NCI-H82 treated with DMSO at 0.1 percent for 48 hours (cell line): ENCODE measurements at regions not wholly inside any gene's neighbourhood (a gene's known extent, or its start where the extent isn't known, plus 50 kb on each side); places are given as distances from the start of the nearest gene placed in this dataset.
"Not testable (repeated sequence)": the region's sequence is repeated elsewhere in the genome, so short reads cannot be mapped to it uniquely, and the experiment has no call there.

ENCODE experiments used
- DNase-seq: peaks from one replicate; lab custom pipeline; 2025; ENCODE audit not compliant: unreplicated experiment; lab: John Stamatoyannopoulos, UW

- not testable (repeated sequence) for DNase-seq
Measured at GRCh38 chr22:23439581-23439980, 140.5 kb downstream of the IGLL1 start.

- no peak for DNase-seq
Measured at GRCh38 chr22:23438216-23438615, 141.9 kb downstream of the IGLL1 start.

GRCh38 chr22:23437779-23438178 is 142.3 kb downstream of the IGLL1 start:
- DNase-seq, result no peak

GRCh38 chr22:23437107-23437395 is 143.0 kb downstream of the IGLL1 start:
- DNase-seq, result not testable (repeated sequence)

- DNase-seq, result not testable (repeated sequence)
Measured at GRCh38 chr22:23436354-23437106, 143.6 kb downstream of the IGLL1 start.

- not testable (repeated sequence) for DNase-seq
Measured at GRCh38 chr22:23435186-23435585, 144.9 kb downstream of the IGLL1 start.

- not testable (repeated sequence) for DNase-seq
Measured at GRCh38 chr22:23434198-23434830, 145.8 kb downstream of the IGLL1 start.

- DNase-seq, result peak; percentile 38
Measured at GRCh38 chr22:23433127-23434005, 146.7 kb downstream of the IGLL1 start.

- not testable (repeated sequence) for DNase-seq
Measured at GRCh38 chr22:23432719-23433118, 147.4 kb downstream of the IGLL1 start.

GRCh38 chr22:23431337-23432072 is 148.6 kb downstream of the IGLL1 start:
- DNase-seq, result no peak

- not testable (repeated sequence) for DNase-seq
Measured at GRCh38 chr22:23424551-23425068, 155.5 kb downstream of the IGLL1 start.

- no peak for DNase-seq
Measured at GRCh38 chr22:23424031-23424430, 156.1 kb downstream of the IGLL1 start.

GRCh38 chr22:23422281-23422680 is 157.8 kb downstream of the IGLL1 start:
- not testable (repeated sequence) for DNase-seq

- not testable (repeated sequence) for DNase-seq
Measured at GRCh38 chr22:23421300-23421699, 158.8 kb downstream of the IGLL1 start.

- no peak for DNase-seq
Measured at GRCh38 chr22:23419931-23420330, 160.2 kb downstream of the IGLL1 start.

- DNase-seq, result no peak
Measured at GRCh38 chr22:23419171-23419570, 160.9 kb downstream of the IGLL1 start.

- DNase-seq, result no peak
Measured at GRCh38 chr22:23418159-23418788, 161.8 kb downstream of the IGLL1 start.

- DNase-seq, result not testable (repeated sequence)
Measured at GRCh38 chr22:23417327-23417726, 162.8 kb downstream of the IGLL1 start.

GRCh38 chr22:23416169-23416690 is 163.9 kb downstream of the IGLL1 start:
- DNase-seq, result not testable (repeated sequence)

GRCh38 chr22:23415490-23415851 is 164.6 kb downstream of the IGLL1 start:
- no peak for DNase-seq
